Choroid plexus epithelial cell (primary cell): ENCODE measurements at regions not wholly inside any gene's neighbourhood (a gene's known extent, or its start where the extent isn't known, plus 50 kb on each side); places are given as distances from the start of the nearest gene placed in this dataset.

Experiments
- DNase-seq: peaks from one replicate; pipeline ENCODE4 v3.0.0-alpha.2; 2010; ENCODE audit warnings: low read depth
- H3K4me3 ChIP-seq: 2 replicates; pipeline ENCODE4 v1.5.1; 2011; ENCODE audit warnings: low read depth, mild to moderate bottlenecking, control low read depth, low read length, moderate library complexity
- CTCF ChIP-seq: conservative IDR thresholded peaks from 2 replicates; pipeline ENCODE4 v1.5.1; 2011; ENCODE audit warnings: low read depth, mild to moderate bottlenecking, control low read depth, inconsistent platforms, low read length, moderate library complexity

- DNase-seq: no peak
- no peak overlapping the region for H3K4me3 ChIP-seq
- TF ChIP-seq CTCF: no peak
Observed at GRCh38 chr3:154684440-154684839, 254.4 kb upstream of the GPR149 start.

- no peak overlapping the region for H3K4me3 ChIP-seq
- no peak for DNase-seq
- TF ChIP-seq CTCF: no peak
Observed at GRCh38 chr3:154684021-154684420, 254.0 kb upstream of the GPR149 start.

GRCh38 chr3:154678041-154678654 is 248.2 kb upstream of the GPR149 start:
- TF ChIP-seq CTCF: no peak
- DNase-seq: no peak
- no peak overlapping the region for H3K4me3 ChIP-seq

- H3K4me3 ChIP-seq: no peak overlapping the region
- TF ChIP-seq CTCF: no peak
- DNase-seq: no peak
Observed at GRCh38 chr3:154668835-154669234, 238.8 kb upstream of the GPR149 start.

GRCh38 chr3:154668187-154668586 is 238.2 kb upstream of the GPR149 start:
- DNase-seq: no peak
- no peak for TF ChIP-seq CTCF
- H3K4me3 ChIP-seq: no peak overlapping the region

- no peak for DNase-seq
- no peak overlapping the region for H3K4me3 ChIP-seq
- TF ChIP-seq CTCF: no peak
Observed at GRCh38 chr3:154666542-154666941, 236.6 kb upstream of the GPR149 start.

- no peak for TF ChIP-seq CTCF
- H3K4me3 ChIP-seq: no peak overlapping the region
- DNase-seq: no peak
Observed at GRCh38 chr3:154664714-154665113, 234.7 kb upstream of the GPR149 start.
